A673 (cell line): ENCODE measurements at regions not wholly inside any gene's neighbourhood (a gene's known extent, or its start where the extent isn't known, plus 50 kb on each side); places are given as distances from the start of the nearest gene placed in this dataset.

Experiments
- EZH2 ChIP-seq: fragments of 200-600 bp; sonication (generic); IDR thresholded peaks from 2 replicates; pipeline ENCODE4 v1.6.1; 2017; ENCODE audit warnings: borderline replicate concordance, low read depth, mild to moderate bottlenecking, mixed read lengths, antibody characterized with exemption, low read length; ENCODE audit not compliant: poor library complexity, severe bottlenecking
- TF ChIP-seq, protein P1 (sequence below): fragments of 300-800, 200-600 bp; sonication (generic); conservative IDR thresholded peaks from 2 replicates; pipeline ENCODE4 v1.5.1; 2017; ENCODE audit warnings: low read depth, mild to moderate bottlenecking, antibody characterized with exemption, low read length, moderate library complexity, mixed read lengths

DNA sequence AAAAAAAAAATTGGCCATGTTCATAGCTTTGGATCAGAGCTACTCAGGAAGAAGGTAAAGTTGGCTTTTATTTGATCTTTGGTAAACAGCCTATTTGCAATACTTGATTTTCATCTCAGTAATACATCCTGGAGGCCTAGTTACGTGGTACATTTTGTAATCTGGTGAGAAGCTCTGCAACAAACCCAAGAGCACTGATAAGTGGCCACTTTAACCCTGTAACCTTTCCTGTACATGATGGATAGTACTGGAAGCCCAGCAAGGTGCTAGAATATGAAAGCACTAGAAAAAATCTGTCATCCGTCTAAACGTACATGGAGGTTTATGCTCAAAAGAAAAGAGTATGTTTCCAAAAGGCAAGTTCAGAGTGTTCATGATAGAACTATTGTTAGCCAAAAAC lies 88.3 kb upstream of the BMP2K start:
- TF ChIP-seq, protein P1, sequence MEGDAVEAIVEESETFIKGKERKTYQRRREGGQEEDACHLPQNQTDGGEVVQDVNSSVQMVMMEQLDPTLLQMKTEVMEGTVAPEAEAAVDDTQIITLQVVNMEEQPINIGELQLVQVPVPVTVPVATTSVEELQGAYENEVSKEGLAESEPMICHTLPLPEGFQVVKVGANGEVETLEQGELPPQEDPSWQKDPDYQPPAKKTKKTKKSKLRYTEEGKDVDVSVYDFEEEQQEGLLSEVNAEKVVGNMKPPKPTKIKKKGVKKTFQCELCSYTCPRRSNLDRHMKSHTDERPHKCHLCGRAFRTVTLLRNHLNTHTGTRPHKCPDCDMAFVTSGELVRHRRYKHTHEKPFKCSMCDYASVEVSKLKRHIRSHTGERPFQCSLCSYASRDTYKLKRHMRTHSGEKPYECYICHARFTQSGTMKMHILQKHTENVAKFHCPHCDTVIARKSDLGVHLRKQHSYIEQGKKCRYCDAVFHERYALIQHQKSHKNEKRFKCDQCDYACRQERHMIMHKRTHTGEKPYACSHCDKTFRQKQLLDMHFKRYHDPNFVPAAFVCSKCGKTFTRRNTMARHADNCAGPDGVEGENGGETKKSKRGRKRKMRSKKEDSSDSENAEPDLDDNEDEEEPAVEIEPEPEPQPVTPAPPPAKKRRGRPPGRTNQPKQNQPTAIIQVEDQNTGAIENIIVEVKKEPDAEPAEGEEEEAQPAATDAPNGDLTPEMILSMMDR = no peak
- TF ChIP-seq EZH2 = no peak
